HepG2 (cell line): ENCODE measurements at regions not wholly inside any gene's neighbourhood (a gene's known extent, or its start where the extent isn't known, plus 50 kb on each side); places are given as distances from the start of the nearest gene placed in this dataset.

Experiments
- ATAD3A ChIP-seq: sonication (generic); formaldehyde crosslinking; IDR thresholded peaks from 2 replicates; pipeline ENCODE4 v1.4.0; 2020; ENCODE audit warnings: missing genetic modification reagents
- BORCS8-MEF2B ChIP-seq: sonication (generic); formaldehyde crosslinking; IDR thresholded peaks from 2 replicates; pipeline ENCODE4 v1.8.0; 2022; ENCODE audit warnings: mild to moderate bottlenecking, missing genetic modification reagents
- FOXK1 ChIP-seq: sonication (generic); formaldehyde crosslinking; IDR thresholded peaks from 2 replicates; pipeline ENCODE4 v1.4.0; 2020; ENCODE audit warnings: low read depth, missing genetic modification reagents, borderline replicate concordance
- KAT8 ChIP-seq: IDR thresholded peaks from 2 replicates; pipeline ENCODE4 v1.6.1; 2016; ENCODE audit warnings: missing genetic modification reagents, missing compliant biosample characterization
- KDM6A ChIP-seq: IDR thresholded peaks from 2 replicates; pipeline ENCODE4 v1.6.1; 2016; ENCODE audit warnings: low read depth
- PRDM15 ChIP-seq: sonication (generic); formaldehyde crosslinking; IDR thresholded peaks from 2 replicates; pipeline ENCODE4 v1.4.0; 2020; ENCODE audit warnings: missing genetic modification reagents
- SIX4 ChIP-seq: sonication (generic); formaldehyde crosslinking; IDR thresholded peaks from 2 replicates; pipeline ENCODE4 v1.4.0; 2020; ENCODE audit warnings: missing genetic modification reagents
- SMC3 ChIP-seq: IDR thresholded peaks from 2 replicates; pipeline ENCODE4 v1.6.1; 2011; ENCODE audit warnings: low read length, improper control_type of control experiment
- TRIM24 ChIP-seq: sonication (generic); formaldehyde crosslinking; IDR thresholded peaks from 2 replicates; pipeline ENCODE4 v1.8.0; 2022; ENCODE audit warnings: mild to moderate bottlenecking, missing genetic modification reagents
- ZBTB14 ChIP-seq: sonication (generic); formaldehyde crosslinking; IDR thresholded peaks from 2 replicates; pipeline ENCODE4 v1.4.0; 2020; ENCODE audit warnings: missing genetic modification reagents
- ZBTB39 ChIP-seq: sonication (generic); formaldehyde crosslinking; IDR thresholded peaks from 2 replicates; pipeline ENCODE4 v1.5.0; 2020; ENCODE audit warnings: missing genetic modification reagents
- ZNF121 ChIP-seq: sonication (generic); formaldehyde crosslinking; IDR thresholded peaks from 2 replicates; pipeline ENCODE4 v1.5.0; 2020; ENCODE audit warnings: mild to moderate bottlenecking, missing genetic modification reagents
- ZNF709 ChIP-seq: sonication (generic); formaldehyde crosslinking; IDR thresholded peaks from 2 replicates; pipeline ENCODE4 v1.5.0; 2020; ENCODE audit warnings: mild to moderate bottlenecking, missing genetic modification reagents
- TF ChIP-seq, protein P1 (sequence below): sonication (generic); formaldehyde crosslinking; conservative IDR thresholded peaks from 2 replicates; pipeline ENCODE4 v1.8.1; 2023; ENCODE audit warnings: missing genetic modification reagents
- TF ChIP-seq, protein P2 (sequence below): sonication (generic); formaldehyde crosslinking; IDR thresholded peaks from 2 replicates; pipeline ENCODE4 v1.9.0; 2021; ENCODE audit warnings: missing genetic modification reagents, borderline replicate concordance
- TF ChIP-seq, protein P3 (sequence below): sonication (generic); formaldehyde crosslinking; IDR thresholded peaks from 2 replicates; pipeline ENCODE4 v1.4.0; 2020; ENCODE audit warnings: mild to moderate bottlenecking, low read depth, missing genetic modification reagents

DNA sequence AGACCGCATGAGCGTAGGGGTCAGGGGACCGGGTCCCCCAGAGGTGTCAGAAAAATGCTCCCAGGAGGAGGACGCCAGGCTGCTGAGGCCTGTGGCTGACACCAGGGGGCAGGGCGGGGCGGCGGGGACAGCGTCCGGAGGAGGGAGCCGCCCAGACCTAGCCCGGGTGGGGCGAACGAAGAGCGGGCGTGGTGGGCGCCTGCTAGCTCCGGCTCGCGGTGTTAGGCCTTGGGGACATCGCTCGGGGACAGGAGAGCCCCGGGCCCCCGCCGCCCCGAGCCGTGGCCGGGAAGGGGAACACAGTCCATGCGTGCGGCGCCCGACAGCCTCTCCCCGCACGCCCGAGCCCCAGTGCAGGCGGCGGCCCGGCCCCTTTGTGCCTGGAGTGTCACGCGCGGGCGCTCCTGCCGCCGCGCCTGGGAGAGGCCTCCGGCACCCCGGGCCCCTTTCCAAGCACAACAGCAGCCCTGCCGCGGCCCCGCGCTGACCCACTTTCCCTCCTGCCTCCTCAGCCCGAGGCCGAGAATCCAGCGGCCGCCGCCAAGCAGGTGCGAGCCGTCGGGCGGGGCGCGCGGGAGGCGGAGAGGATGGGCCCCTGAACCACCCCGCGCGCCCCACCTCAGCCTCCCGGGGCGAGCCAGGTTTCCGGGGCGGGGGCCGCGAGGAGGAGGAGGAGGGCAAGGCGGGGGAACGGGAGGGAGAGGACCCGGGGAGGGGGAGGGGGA lies 111.0 kb upstream of the KLF13 start (continued):
- TF ChIP-seq ZBTB14 (CRISPR knock-in tag): peak; percentile 44; the same call in 1 of the 2 replicates
- no peak for TF ChIP-seq KDM6A (CRISPR knock-in tag)
- TF ChIP-seq ZBTB39 (CRISPR knock-in tag): 0 out of 2 replicates have a peak, but pooled peaks have one; percentile 12
- TF ChIP-seq, protein P1, sequence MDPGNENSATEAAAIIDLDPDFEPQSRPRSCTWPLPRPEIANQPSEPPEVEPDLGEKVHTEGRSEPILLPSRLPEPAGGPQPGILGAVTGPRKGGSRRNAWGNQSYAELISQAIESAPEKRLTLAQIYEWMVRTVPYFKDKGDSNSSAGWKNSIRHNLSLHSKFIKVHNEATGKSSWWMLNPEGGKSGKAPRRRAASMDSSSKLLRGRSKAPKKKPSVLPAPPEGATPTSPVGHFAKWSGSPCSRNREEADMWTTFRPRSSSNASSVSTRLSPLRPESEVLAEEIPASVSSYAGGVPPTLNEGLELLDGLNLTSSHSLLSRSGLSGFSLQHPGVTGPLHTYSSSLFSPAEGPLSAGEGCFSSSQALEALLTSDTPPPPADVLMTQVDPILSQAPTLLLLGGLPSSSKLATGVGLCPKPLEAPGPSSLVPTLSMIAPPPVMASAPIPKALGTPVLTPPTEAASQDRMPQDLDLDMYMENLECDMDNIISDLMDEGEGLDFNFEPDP (CRISPR knock-in tag): no peak
- TF ChIP-seq PRDM15 (CRISPR knock-in tag): no peak
- no peak for TF ChIP-seq SIX4 (CRISPR knock-in tag)
- no peak for TF ChIP-seq ZNF121 (CRISPR knock-in tag)
- no peak for TF ChIP-seq TRIM24
- no peak for TF ChIP-seq ATAD3A (CRISPR knock-in tag)
- TF ChIP-seq, protein P2, sequence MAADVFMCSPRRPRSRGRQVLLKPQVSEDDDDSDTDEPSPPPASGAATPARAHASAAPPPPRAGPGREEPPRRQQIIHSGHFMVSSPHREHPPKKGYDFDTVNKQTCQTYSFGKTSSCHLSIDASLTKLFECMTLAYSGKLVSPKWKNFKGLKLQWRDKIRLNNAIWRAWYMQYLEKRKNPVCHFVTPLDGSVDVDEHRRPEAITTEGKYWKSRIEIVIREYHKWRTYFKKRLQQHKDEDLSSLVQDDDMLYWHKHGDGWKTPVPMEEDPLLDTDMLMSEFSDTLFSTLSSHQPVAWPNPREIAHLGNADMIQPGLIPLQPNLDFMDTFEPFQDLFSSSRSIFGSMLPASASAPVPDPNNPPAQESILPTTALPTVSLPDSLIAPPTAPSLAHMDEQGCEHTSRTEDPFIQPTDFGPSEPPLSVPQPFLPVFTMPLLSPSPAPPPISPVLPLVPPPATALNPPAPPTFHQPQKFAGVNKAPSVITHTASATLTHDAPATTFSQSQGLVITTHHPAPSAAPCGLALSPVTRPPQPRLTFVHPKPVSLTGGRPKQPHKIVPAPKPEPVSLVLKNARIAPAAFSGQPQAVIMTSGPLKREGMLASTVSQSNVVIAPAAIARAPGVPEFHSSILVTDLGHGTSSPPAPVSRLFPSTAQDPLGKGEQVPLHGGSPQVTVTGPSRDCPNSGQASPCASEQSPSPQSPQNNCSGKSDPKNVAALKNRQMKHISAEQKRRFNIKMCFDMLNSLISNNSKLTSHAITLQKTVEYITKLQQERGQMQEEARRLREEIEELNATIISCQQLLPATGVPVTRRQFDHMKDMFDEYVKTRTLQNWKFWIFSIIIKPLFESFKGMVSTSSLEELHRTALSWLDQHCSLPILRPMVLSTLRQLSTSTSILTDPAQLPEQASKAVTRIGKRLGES (CRISPR knock-in tag): no peak
- TF ChIP-seq BORCS8-MEF2B (CRISPR knock-in tag): no peak
- peak; percentile 44; the same call in 1 of the 2 replicates for TF ChIP-seq SMC3
- TF ChIP-seq KAT8 (CRISPR knock-in tag): peak; percentile 43; the same call in 1 of the 2 replicates
- TF ChIP-seq, protein P3, sequence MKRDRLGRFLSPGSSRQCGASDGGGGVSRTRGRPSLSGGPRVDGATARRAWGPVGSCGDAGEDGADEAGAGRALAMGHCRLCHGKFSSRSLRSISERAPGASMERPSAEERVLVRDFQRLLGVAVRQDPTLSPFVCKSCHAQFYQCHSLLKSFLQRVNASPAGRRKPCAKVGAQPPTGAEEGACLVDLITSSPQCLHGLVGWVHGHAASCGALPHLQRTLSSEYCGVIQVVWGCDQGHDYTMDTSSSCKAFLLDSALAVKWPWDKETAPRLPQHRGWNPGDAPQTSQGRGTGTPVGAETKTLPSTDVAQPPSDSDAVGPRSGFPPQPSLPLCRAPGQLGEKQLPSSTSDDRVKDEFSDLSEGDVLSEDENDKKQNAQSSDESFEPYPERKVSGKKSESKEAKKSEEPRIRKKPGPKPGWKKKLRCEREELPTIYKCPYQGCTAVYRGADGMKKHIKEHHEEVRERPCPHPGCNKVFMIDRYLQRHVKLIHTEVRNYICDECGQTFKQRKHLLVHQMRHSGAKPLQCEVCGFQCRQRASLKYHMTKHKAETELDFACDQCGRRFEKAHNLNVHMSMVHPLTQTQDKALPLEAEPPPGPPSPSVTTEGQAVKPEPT (CRISPR knock-in tag): no peak
- no peak for TF ChIP-seq ZNF709 (CRISPR knock-in tag)
- peak; percentile 22; the same call in 1 of the 2 replicates for TF ChIP-seq FOXK1
